Adrenal gland (tissue), 5 donors: ENCODE measurements at regions not wholly inside any gene's neighbourhood (a gene's known extent, or its start where the extent isn't known, plus 50 kb on each side); places are given as distances from the start of the nearest gene placed in this dataset.

Experiments used
- POLR2A ChIP-seq, 2 donors: fragments of 450-650 bp; IDR thresholded peaks; one replicate each; pipeline ENCODE4 v1.6.1; 2017; ENCODE audit warnings: antibody characterized with exemption in 2 of 2, mild to moderate bottlenecking in 2 of 2, moderate library complexity in 1 of 2
- TF ChIP-seq, protein P1 (sequence below), 6 experiments: fragments of 450-650 bp in 4 of 6; fragments of 200-600 bp in 2 of 6; sonication (generic) in 1 of 6; IDR thresholded peaks; 1 replicate in 5 of 6; 2 replicates in 1 of 6; pipeline versions ENCODE4 v1.5.1 to v1.8.0; 2016 to 2021; ENCODE audit warnings: antibody characterized with exemption in 6 of 6, mild to moderate bottlenecking in 2 of 6, moderate library complexity in 1 of 6
- donor health status: DM: no; HTN: no; CAD: no.

GRCh38 chr14:101241807-101242278, 319.5 kb upstream of the DIO3 start:
- TF ChIP-seq, protein P1, sequence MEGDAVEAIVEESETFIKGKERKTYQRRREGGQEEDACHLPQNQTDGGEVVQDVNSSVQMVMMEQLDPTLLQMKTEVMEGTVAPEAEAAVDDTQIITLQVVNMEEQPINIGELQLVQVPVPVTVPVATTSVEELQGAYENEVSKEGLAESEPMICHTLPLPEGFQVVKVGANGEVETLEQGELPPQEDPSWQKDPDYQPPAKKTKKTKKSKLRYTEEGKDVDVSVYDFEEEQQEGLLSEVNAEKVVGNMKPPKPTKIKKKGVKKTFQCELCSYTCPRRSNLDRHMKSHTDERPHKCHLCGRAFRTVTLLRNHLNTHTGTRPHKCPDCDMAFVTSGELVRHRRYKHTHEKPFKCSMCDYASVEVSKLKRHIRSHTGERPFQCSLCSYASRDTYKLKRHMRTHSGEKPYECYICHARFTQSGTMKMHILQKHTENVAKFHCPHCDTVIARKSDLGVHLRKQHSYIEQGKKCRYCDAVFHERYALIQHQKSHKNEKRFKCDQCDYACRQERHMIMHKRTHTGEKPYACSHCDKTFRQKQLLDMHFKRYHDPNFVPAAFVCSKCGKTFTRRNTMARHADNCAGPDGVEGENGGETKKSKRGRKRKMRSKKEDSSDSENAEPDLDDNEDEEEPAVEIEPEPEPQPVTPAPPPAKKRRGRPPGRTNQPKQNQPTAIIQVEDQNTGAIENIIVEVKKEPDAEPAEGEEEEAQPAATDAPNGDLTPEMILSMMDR (IDR thresholded peaks at IDR 0.05) = no peak
- TF ChIP-seq POLR2A (IDR thresholded peaks at IDR 0.05) = no peak
